ENCODE measurements at regions not wholly inside any gene's neighbourhood (a gene's known extent, or its start where the extent isn't known, plus 50 kb on each side); places are given as distances from the start of the nearest gene placed in this dataset.
"Not testable (repeated sequence)": the region's sequence is repeated elsewhere in the genome, so short reads cannot be mapped to it uniquely, and the experiment has no call there.

DNA sequence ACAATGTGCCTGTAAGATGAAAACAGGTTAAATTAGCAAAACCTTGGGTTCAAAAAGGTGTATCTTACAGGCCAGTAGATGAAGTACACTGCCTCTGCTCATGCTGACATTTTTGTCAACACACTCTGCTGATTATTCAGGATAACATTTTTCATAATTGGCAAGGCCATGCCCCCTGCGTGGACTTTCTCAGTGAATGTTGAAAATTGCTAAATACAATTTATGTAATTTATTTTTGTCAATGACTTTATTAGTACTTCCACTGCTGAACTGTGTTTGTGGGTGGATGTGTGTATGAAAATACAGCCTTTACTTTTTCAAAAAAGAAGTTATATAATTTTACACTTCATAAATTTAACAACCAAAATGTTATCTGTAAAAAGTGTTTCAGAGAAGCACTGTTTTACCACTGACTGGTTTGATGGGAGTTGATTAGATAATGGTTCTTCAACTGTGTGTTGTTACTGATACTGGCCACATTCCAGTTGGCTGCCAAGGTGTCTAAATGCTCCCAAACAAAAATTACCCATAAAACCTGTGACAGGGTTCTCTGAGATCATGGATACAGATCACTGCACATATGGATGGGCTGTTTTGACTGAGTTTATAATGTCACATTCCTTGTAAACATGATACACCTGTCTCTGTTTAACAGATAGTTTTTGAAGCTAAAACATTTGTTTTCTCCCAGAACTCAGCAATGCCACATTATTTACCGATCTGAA lies 151.9 kb upstream of the SLC7A11 start:
- ATAC-seq (no peak), DNase-seq (no peak)

- DNase-seq (no peak), ATAC-seq (no peak)
Observed at GRCh38 chr4:138392751-138393308, 150.7 kb upstream of the SLC7A11 start.

DNA sequence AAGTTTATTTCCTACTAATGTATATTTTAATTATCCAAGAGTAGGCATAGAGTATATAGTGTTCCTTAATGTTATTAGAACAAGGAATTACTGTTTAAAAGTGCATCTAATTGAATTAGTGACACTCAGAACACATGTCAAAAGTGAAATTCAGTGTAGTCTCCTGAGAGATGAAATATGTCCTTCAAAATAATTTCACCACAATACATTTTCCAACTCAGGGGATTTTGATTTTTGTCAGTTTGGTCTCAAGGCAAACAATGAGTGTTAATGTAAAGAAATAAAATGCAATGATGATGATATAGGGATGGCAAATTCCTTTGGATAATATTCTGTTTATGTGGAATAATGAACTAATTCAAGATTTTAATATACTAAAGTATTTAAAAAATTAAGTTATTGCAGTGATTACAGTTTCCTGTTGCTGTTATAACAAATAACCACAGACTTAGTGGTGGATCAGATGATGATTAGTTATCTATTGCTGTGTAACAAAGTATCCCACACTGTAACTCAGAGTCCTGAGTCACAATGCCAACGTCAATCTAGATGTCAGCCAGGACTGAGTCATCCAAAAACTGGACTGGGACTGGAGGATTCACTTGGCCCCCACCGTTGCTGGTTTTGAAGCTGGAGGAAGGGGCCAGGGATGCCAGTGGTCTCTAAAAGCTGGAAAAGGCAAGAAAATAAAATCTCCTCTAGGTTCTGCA lies 148.0 kb upstream of the SLC7A11 start:
- ATAC-seq: no peak

DNA sequence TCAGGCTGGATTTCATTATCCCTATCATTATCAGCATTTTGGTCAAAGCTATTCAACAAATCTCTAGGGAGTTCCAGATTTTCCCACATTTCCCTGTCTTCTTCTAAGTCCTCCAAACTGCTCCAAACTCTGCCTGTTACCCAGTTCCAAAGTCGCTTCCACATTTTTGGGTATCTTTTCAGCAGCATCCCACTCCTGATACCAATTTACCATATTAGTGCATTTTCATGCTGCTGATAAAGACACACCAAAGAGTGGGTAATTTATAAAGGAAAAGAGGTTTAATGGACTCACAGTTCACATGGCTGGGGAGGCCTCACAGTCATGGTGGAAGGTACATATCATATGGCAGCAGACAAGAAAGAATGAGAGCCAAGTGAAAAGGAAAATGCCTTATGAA lies 132.8 kb upstream of the SLC7A11 start:
- ATAC-seq: no peak

More for the DNA sequence above, 148.0 kb upstream of the SLC7A11 start:
- no peak for DNase-seq

DNA sequence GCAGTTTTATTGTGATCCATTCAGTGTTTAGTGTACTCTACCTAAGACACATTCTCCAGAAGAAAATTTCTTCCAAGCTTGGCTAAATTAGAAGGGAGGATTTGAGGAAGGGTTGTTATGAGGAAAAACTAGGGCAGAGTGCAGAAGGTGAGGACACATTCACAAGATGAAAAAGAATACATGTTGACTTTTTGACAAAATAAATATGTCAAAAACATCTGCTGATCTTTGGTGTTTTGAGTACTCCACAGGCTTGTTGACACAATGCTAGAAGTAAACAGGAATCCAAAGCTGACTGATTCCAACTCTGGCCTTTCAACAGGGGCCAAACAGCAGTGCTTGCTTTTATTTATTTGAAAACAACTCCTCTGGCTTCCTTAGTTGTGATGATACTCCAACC lies 125.8 kb upstream of the SLC7A11 start:
- ATAC-seq: no peak
- no peak for DNase-seq

More for the DNA sequence above, 132.8 kb upstream of the SLC7A11 start:
- DNase-seq: no peak

DNA sequence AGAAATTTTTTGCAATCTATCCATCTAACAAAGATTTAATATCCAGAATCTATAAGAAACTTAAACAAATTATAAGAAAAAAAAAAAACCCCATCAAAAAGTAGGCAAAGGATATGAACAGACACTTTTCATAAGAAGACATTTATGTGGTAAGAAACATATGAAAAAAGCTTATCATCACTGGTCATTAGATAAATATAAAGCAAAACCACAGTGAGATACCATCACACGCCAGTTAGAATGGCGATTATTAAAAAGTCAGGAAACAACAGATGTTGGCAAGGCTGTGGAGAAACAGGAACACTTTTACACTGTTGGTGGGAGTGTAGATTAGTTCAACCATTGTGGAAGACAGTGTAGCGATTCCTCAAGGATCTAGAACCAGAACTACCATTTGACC lies 110.3 kb upstream of the SLC7A11 start:
- not testable (repeated sequence) for ATAC-seq, DNase-seq

DNA sequence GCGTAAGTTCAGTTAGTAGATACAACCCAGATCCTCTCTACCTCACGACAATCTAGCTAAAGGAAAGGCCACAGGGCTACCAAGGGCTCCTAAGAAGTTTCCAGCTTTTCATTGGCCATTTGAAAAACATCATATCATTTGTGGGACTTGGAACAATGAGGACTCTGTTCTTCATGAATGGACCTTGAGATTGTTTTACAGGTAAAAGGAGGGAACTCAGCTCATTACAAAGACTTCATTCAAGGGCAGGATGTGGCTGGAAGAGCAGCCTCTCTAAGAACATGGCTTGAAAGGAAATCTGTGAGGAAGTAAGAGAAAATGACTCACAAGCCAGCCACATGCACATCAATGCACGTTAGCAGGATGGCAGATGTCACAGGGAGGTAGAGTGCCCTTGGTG lies 105.9 kb upstream of the SLC7A11 start:
- no peak for ATAC-seq

DNA sequence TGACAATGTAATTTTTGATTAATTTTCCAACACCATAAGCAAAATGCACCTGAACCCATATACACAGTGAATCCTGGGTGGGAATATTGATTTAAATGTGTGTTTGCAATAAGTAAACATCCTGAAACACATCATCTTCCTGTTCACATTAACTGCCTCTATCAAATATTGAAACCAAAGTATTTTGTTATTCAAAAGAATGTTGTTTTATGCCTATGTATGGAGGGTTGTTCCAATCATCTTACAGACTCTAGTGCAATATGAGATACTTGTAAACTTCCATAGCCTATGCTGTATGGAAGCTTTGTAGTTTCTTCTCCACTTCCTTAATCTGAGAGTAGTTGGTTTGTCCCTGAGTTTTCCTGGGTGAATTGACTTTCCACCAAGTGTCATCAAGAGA lies 105.4 kb upstream of the SLC7A11 start:
- no peak for ATAC-seq
- no peak for DNase-seq

More for the DNA sequence above, 105.9 kb upstream of the SLC7A11 start:
- DNase-seq: no peak

DNA sequence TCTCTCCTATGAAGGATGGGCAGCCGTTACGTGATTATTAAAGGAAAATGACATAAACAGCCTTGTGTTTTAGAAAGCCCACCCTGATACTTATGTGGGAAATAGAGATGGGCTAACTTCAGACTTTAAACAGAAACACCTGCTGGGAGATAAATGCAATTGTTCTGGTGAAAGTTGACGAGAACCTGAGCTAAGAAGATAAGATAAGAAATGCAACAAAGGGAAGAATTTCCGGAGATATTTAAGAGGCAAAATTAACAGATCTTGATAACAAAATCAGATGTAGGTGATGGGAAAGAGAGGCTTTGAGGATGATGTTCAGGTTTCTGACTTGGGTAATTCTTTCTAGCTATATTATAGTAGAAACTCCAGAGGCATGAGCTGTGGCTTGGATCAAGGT lies 102.7 kb upstream of the SLC7A11 start:
- ATAC-seq (no peak), DNase-seq (no peak)

GRCh38 chr4:138344054-138344453 lies 101.9 kb upstream of the SLC7A11 start:
- ATAC-seq (no peak), DNase-seq (no peak)

DNA sequence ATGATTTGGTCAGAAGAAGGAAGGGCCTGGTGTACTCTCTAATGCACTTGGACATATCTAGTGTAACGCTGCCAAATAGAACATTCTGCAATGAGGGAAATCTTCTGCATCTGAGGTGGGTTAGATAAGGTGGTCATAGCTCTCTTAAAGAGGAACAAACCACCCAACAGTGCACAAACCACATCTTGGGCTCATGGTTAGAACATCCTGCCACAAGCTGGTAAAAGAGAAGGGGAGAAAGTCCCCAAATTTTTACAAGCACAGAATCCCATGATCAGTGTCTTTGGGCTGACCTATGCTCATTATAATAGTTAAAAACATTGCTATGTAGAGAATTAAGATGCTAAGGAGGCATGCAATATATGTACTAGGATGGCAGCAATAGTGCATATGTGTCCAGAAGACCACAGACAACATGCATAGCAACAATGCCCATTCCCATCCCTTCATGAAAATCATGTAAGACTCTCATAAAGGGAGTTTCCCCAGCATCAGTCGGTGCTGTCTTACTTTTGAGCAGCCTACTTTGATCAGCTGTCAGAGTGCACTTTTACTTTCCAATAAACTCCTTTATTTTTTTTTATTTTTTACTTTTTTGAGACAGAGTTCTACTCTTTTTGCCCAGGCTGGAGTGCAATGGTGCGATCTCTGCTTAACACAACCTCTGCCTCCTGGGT lies 99.7 kb upstream of the SLC7A11 start:
- DNase-seq (no peak), ATAC-seq (peak; percentile 23)

DNA sequence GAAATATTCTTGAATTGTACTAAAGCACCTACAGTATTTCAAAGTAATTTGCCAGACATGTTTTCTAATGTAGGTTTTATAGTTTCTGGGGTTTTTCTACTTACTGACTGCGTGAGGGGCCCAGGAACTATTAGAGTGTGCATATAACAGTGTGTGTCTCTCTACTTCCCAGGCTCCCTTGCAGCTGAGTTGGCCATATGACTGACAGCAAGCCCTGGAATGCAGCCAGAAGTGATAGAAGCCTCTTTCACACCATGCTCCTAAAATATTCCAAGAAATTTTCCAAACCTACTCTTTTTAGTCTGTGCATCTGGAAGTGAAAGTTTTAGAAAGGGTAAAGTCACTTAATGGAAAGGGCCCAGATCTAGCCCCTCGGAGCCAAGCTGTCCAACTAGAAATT lies 96.7 kb upstream of the SLC7A11 start:
- ATAC-seq: no peak
- no peak for DNase-seq

- not testable (repeated sequence) for DNase-seq
Observed at GRCh38 chr4:138338222-138338621, 96.1 kb upstream of the SLC7A11 start.

DNA sequence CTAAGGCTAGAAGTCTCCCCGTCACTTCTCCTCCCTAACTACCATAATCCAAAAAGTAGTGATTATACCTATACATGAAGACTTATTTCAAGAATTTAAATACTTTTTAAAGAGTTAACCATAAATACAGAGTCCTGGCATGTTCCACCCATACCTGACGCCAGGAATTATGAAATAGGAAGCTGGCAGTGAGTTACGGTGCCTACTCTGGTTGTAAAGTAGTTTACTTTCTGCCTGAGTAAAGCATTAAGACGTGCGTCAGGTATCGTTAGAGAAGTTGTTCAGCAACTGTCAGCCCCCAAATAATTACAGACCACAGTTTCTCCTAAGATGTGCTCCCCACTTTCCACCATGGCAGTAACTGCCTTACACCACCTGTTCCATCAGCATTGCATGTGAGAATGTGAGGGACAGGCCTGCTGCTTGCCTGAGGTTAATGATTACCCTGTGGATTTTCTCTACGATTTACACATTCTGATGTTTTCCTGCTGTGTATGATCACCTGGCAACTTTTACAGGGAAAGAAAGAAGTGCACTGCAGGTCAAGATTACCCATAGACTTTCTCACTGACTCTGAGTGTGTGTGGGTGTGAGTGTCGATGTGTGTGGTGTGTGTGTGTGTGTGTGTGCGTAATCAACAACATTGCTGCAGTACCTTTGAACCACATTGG lies 92.3 kb upstream of the SLC7A11 start:
- DNase-seq (no peak), ATAC-seq (no peak)

More at GRCh38 chr4:138338222-138338621, 96.1 kb upstream of the SLC7A11 start:
- ATAC-seq: not testable (repeated sequence)

DNA sequence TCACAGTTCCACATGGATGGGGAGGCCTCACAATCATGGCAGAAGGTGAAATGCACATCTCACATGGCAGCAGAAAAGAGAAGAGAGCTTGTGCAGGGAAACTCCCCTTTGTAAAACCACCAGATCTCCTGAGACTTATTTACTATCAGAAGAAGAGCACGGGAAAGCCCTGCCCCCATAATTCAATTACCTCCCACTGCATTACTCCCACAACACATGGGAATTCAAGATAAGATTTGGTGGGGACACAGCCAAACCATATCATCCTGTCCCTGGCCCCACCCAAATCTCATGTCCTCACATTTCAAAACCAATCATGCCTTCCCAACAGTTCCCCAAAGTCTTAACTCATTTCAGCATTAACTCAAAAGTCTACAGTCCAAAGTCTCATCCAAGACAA lies 90.3 kb upstream of the SLC7A11 start:
- ATAC-seq, DNase-seq: not testable (repeated sequence)

DNA sequence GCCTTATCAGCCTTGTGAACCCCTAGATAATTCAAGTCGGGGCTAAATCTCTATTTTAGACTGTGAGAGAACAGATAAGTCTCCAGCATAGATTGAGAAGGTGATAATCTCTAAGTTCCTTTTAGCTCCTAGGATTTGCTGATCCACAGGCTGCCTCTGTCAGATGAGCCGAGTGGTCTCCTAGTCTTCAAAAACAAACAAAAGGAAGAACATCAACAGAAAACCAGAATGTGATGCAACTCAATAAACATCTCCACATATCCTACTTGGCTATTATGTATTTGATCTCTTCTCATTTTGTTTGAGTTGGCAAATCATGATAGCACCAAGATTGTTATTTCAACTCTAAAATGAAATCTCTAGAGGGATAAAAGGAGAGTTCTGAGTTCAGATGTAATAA lies 88.4 kb upstream of the SLC7A11 start:
- DNase-seq (no peak), ATAC-seq (no peak)

DNA sequence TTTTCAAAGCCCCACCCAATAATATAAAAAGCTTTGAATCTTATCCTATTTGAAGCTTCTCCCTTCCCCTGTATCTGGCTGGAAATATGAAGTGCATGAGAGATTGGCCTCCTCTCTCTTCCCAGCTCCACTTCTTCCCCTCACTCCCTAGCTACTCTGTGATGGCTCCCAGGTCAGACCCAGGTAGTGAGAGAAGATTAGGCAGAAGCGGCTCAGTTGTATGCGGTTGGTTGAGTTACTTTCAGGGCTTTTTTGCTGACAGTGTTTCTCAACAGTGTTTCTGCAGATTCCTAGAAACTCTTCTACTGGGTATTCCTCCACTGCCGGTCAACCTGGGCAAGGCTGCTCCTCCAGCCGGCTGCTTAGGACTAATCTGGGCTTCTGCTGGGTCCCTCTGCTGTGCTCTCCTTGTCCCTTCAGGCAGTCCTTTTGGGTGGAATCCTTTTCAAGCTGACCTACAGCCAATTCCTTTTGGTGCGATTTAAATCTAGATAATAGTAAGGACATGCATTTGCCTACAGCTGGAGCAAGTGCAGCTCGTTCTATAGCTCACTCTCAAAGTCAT lies 87.4 kb upstream of the SLC7A11 start:
- DNase-seq (no peak), ATAC-seq (no peak)

DNA sequence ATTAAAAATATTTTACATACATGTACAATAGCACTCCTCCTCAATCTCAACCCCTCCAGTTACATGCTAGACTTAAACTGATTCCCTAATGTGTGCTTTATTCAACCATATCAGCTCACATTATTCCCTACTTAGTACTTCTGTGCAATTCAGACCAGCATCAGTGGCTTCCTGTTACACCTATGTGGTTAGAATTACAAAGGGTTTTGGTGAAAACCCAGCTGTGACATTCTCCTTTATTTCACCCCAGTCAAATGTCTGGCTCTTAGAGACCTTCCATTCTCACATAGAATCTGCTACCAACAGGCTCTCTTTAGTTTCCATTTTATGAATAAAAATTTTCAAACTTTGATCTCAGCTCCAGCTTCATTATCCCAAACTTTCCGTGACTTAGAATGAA lies 85.2 kb upstream of the SLC7A11 start:
- DNase-seq: no peak

GRCh38 chr4:138320831-138321230 lies 78.7 kb upstream of the SLC7A11 start:
- no peak for DNase-seq
- no peak for ATAC-seq

More for the DNA sequence above, 85.2 kb upstream of the SLC7A11 start:
- no peak for ATAC-seq

DNA sequence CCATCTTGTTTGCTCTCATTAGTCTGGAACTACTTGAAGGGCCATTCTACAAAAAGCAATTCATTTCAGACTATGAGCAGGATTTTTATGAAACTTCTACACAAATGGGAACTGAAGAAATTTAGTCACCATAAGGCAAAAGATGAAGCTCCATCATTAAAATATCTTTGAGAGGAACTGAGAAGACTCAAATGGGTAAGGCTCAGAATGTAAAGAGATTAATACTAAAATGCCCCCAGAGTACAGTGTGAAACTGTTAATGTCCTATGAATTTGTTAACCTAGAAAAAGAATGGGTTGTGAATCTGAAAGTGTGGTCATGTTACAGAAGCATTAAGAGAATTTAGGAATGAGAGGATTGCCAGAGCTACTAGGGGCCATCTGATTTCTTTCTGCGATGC lies 77.9 kb upstream of the SLC7A11 start:
- DNase-seq: no peak
- no peak for ATAC-seq

- DNase-seq (no peak), ATAC-seq (no peak)
Observed at GRCh38 chr4:138317175-138317748, 75.1 kb upstream of the SLC7A11 start.

DNA sequence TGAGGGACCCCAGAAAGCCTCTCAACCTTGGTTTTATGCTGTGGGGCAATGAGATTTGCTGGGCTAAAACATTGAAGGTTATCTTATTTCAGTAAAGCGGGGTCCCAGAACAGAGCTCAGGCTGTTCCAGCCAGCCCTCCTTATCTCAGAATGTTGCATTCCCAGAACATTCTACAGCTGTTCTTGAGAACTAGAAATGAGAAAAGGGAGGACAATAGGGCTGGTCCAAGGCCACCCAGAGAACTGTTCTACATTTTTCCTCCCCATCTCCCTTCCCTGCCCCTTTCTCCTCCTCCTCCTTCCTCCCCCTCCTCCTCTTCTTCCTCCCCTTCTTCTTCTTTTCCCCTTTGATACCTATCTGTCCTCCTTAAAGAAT lies 70.4 kb upstream of the SLC7A11 start:
- no peak for ATAC-seq
- DNase-seq: no peak
